ENCODE measurements at regions not wholly inside any gene's neighbourhood (a gene's known extent, or its start where the extent isn't known, plus 50 kb on each side); places are given as distances from the start of the nearest gene placed in this dataset.

DNA sequence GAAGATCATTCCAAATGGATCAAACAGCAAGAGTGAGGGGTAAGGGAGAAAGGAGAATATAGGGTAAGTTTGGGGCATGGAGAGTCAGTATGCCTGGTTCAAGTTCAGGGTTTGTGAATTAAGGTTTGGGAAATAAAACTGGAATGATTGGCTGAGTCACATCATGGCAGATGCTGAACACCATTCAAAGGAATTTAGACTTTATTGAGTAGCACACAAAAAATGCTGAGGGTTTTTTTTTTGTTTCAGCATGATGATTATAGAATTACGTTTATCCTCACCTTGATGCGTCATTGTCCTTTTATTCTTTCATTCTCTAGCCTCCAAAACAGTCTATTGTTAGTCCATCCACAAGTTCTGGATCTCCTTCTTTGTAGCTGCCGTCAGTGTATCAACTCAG is 220.0 kb upstream of the UMPS start:
- TF ChIP-seq CTCF (IDR thresholded peaks at IDR 0.05): no peak
- no peak for TF ChIP-seq POLR2A (IDR thresholded peaks at IDR 0.05)

Measured in thyroid gland (tissue), 4 donors.